PC-3 (cell line): ENCODE measurements at regions not wholly inside any gene's neighbourhood (a gene's known extent, or its start where the extent isn't known, plus 50 kb on each side); places are given as distances from the start of the nearest gene placed in this dataset.

ENCODE experiments used
- EZH2phosphoT487 ChIP-seq: fragments of 300-600 bp; sonication (generic); IDR thresholded peaks from 2 replicates; pipeline ENCODE4 v1.6.1; 2018; ENCODE audit warnings: mild to moderate bottlenecking, antibody characterized with exemption, low read length, borderline replicate concordance
- TF ChIP-seq, protein P1 (sequence below): fragments of 300-600 bp; sonication (generic); conservative IDR thresholded peaks from 2 replicates; pipeline ENCODE4 v1.5.1; 2017; ENCODE audit warnings: antibody characterized with exemption, low read depth, mild to moderate bottlenecking, low read length

DNA sequence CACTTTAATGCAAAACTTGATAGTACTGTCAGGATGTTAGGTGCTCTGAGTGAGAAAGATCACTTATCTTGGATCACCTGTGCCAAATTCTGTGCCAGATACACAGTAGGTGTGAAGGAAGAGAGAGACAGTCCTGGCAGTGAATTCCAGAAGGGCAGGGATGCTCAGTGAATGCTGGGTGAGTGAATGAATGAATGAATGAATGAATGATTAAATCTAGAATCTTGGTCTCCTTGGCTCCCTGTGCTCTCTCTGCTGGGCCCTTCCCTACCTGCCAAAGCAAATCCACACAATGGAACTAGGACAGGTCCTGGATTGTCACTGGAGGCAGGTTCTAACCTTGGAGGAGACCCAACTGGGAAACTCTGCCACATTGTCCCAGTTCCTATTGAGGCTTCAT is 117.5 kb upstream of the CXCL14 start:
- TF ChIP-seq, protein P1, sequence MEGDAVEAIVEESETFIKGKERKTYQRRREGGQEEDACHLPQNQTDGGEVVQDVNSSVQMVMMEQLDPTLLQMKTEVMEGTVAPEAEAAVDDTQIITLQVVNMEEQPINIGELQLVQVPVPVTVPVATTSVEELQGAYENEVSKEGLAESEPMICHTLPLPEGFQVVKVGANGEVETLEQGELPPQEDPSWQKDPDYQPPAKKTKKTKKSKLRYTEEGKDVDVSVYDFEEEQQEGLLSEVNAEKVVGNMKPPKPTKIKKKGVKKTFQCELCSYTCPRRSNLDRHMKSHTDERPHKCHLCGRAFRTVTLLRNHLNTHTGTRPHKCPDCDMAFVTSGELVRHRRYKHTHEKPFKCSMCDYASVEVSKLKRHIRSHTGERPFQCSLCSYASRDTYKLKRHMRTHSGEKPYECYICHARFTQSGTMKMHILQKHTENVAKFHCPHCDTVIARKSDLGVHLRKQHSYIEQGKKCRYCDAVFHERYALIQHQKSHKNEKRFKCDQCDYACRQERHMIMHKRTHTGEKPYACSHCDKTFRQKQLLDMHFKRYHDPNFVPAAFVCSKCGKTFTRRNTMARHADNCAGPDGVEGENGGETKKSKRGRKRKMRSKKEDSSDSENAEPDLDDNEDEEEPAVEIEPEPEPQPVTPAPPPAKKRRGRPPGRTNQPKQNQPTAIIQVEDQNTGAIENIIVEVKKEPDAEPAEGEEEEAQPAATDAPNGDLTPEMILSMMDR = no peak
- no peak for TF ChIP-seq EZH2phosphoT487
